Prostate gland (tissue), 2 donors: ENCODE measurements at regions not wholly inside any gene's neighbourhood (a gene's known extent, or its start where the extent isn't known, plus 50 kb on each side); places are given as distances from the start of the nearest gene placed in this dataset.

Experiments
- DNase-seq: peaks from one replicate; pipeline ENCODE4 v3.0.0-alpha.2; 2019; ENCODE audit warnings: low spot score
- H3K27ac ChIP-seq, 2 donors: fragments of 200-600 bp; sonication (generic); 2 replicates each; pipeline ENCODE4 v1.5.1; 2017 to 2019
- H3K27me3 ChIP-seq: fragments of 200-600 bp; sonication (generic); replicated peaks from 2 replicates; pipeline ENCODE4 v1.5.1; 2019; ENCODE audit not compliant: insufficient read depth
- H3K36me3 ChIP-seq, 2 donors: fragments of 200-600 bp; sonication (generic); 1 replicate in 1 of 2; 2 replicates in 1 of 2; pipeline versions ENCODE4 v1.5.1 to v1.8.1; 2017 to 2019
- H3K4me1 ChIP-seq: fragments of 200-600 bp; sonication (generic); replicated peaks from 2 replicates; pipeline ENCODE4 v1.5.1; 2019
- H3K4me3 ChIP-seq, 2 donors: fragments of 200-600 bp; sonication (generic); 2 replicates each; pipeline ENCODE4 v1.5.1; 2017 to 2019
- H3K9me3 ChIP-seq: fragments of 200-600 bp; sonication (generic); 2 replicates; pipeline ENCODE4 v1.5.1; 2017
- CTCF ChIP-seq, 4 experiments: fragments of 200-600 bp in 2 of 4; fragments of 450-650 bp in 2 of 4; sonication (generic) in 2 of 4; IDR thresholded peaks; 1 replicate in 3 of 4; 2 replicates in 1 of 4; pipeline ENCODE4 v1.5.1; 2016 to 2019; ENCODE audit warnings: antibody characterized with exemption in 4 of 4, mild to moderate bottlenecking in 2 of 4, moderate library complexity in 2 of 4
- POLR2A ChIP-seq: fragments of 450-650 bp; IDR thresholded peaks from one replicate; pipeline ENCODE4 v1.6.1; 2016; ENCODE audit warnings: antibody characterized with exemption, mild to moderate bottlenecking
- POLR2AphosphoS5 ChIP-seq: sonication (generic); formaldehyde crosslinking; IDR thresholded peaks from one replicate; pipeline ENCODE4 v1.6.1; 2017; ENCODE audit warnings: antibody characterized with exemption
- WGBS: methylation state at CpG from one replicate; pipeline ENCODE4 v1.1.5; 2018; 5-methylcytosine and 5-hydroxymethylcytosine counted together
- intact Hi-C: fragments of 100-400 bp; cut with DNase I; formaldehyde crosslinking; loops from one replicate; pipeline ENCODE4 v1.14.2; 2022

GRCh38 chr7:106781007-106781406 is 84.1 kb upstream of the PIK3CG start:
- intact Hi-C loops: no loop called here

GRCh38 chr7:106781828-106782544 is 83.1 kb upstream of the PIK3CG start:
- no peak overlapping the region for H3K27ac ChIP-seq
- H3K27me3 ChIP-seq: no peaks in the 10 kb centered on the region
- no peak overlapping the region for H3K4me3 ChIP-seq
- no peak for TF ChIP-seq CTCF (IDR thresholded peaks at IDR 0.05)
- no peak for TF ChIP-seq POLR2A
- no peak for TF ChIP-seq POLR2AphosphoS5
- no peaks in the 10 kb centered on the region for H3K36me3 ChIP-seq
- DNase-seq: no peak
- no peaks in the 10 kb centered on the region for H3K4me1 ChIP-seq
- WGBS: 43% methylated on average over 1 of the region's 1 CpG
- intact Hi-C loops: no loop called here
- no peaks in the 10 kb centered on the region for H3K9me3 ChIP-seq

More at GRCh38 chr7:106781007-106781406, 84.1 kb upstream of the PIK3CG start:
- no peaks in the 10 kb centered on the region for H3K4me1 ChIP-seq
- no peak overlapping the region for H3K4me3 ChIP-seq
- H3K9me3 ChIP-seq: no peaks in the 10 kb centered on the region
- DNase-seq: no peak
- 94% methylated on average over 2 of the region's 2 CpGs for WGBS
- H3K27me3 ChIP-seq: no peaks in the 10 kb centered on the region
- TF ChIP-seq POLR2AphosphoS5: no peak
- TF ChIP-seq POLR2A: no peak
- no peak for TF ChIP-seq CTCF (IDR thresholded peaks at IDR 0.05)
- H3K27ac ChIP-seq: no peak overlapping the region
- no peaks in the 10 kb centered on the region for H3K36me3 ChIP-seq

- no peaks in the 10 kb centered on the region for H3K27me3 ChIP-seq
- H3K4me1 ChIP-seq: no peaks in the 10 kb centered on the region
- no peaks in the 10 kb centered on the region for H3K36me3 ChIP-seq
- no peak for DNase-seq
- TF ChIP-seq POLR2AphosphoS5 (no peak), CTCF (IDR thresholded peaks at IDR 0.05) (no peak), POLR2A (no peak)
- H3K4me3 ChIP-seq: no peak overlapping the region
- WGBS: 88% methylated on average over 1 of the region's 1 CpG
- no peak overlapping the region for H3K27ac ChIP-seq
- intact Hi-C loops: no loop called here
- H3K9me3 ChIP-seq: no peaks in the 10 kb centered on the region
Observed at GRCh38 chr7:106783286-106783685, 81.8 kb upstream of the PIK3CG start.

GRCh38 chr7:106788637-106789036 is 76.4 kb upstream of the PIK3CG start:
- intact Hi-C loops: no loop called here
- DNase-seq: no peak
- no peak overlapping the region for H3K4me3 ChIP-seq
- H3K9me3 ChIP-seq: no peaks in the 10 kb centered on the region
- no peaks in the 10 kb centered on the region for H3K4me1 ChIP-seq
- H3K27me3 ChIP-seq: no peaks in the 10 kb centered on the region
- TF ChIP-seq POLR2A (no peak), CTCF (IDR thresholded peaks at IDR 0.05) (no peak), POLR2AphosphoS5 (no peak)
- no peaks in the 10 kb centered on the region for H3K36me3 ChIP-seq
- 97% methylated on average over 1 of the region's 1 CpG for WGBS
- H3K27ac ChIP-seq: no peak overlapping the region

GRCh38 chr7:106791526-106791925 is 73.6 kb upstream of the PIK3CG start:
- Histone ChIP-seq H3K9me3 (no peaks in the 10 kb centered on the region), H3K36me3 (no peaks in the 10 kb centered on the region), H3K4me1 (no peaks in the 10 kb centered on the region), H3K27me3 (no peaks in the 10 kb centered on the region), H3K27ac (no peak overlapping the region), H3K4me3 (no peak overlapping the region)
- intact Hi-C loops: loop anchor here (5.0 kb wide), 1 partner anchor 356 kb away; no protein-coding TSS in a partner anchor
- TF ChIP-seq POLR2A (no peak), POLR2AphosphoS5 (no peak), CTCF (IDR thresholded peaks at IDR 0.05) (no peak)
- DNase-seq: no peak
- WGBS: 59% methylated on average over 4 of the region's 4 CpGs
